ENCODE measurements at regions not wholly inside any gene's neighbourhood (a gene's known extent, or its start where the extent isn't known, plus 50 kb on each side); places are given as distances from the start of the nearest gene placed in this dataset.

- TF ChIP-seq CTCF (IDR thresholded peaks at IDR 0.05): no peak
- TF ChIP-seq POLR2A (IDR thresholded peaks at IDR 0.05): no peak
These were observed 164.4 kb downstream of the SOCS6 start for GRCh38 chr18:70453058-70453775.
